IMR-90 (cell line): ENCODE measurements at regions not wholly inside any gene's neighbourhood (a gene's known extent, or its start where the extent isn't known, plus 50 kb on each side); places are given as distances from the start of the nearest gene placed in this dataset.

ENCODE experiments used
- BHLHE40 ChIP-seq: fragments of 150-350 bp; IDR thresholded peaks from 2 replicates; pipeline ENCODE4 v1.6.1; 2016; ENCODE audit warnings: mild to moderate bottlenecking, low read depth, low read length
- CEBPB ChIP-seq: IDR thresholded peaks from 2 replicates; pipeline ENCODE4 v1.6.1; 2012; ENCODE audit warnings: low read depth, low read length, improper control_type of control experiment
- CTCF ChIP-seq: conservative IDR thresholded peaks from 2 replicates; pipeline ENCODE4 v1.5.1; 2012; ENCODE audit warnings: mild to moderate bottlenecking, low read depth, low read length, improper control_type of control experiment
- MAZ ChIP-seq: IDR thresholded peaks from 2 replicates; pipeline ENCODE4 v1.6.1; 2012; ENCODE audit warnings: low read depth, mild to moderate bottlenecking, low read length, improper control_type of control experiment, moderate library complexity, borderline replicate concordance
- POLR2A ChIP-seq: IDR thresholded peaks from 2 replicates; pipeline ENCODE4 v1.6.1; 2012; ENCODE audit warnings: mild to moderate bottlenecking, low read depth, low read length
- RFX5 ChIP-seq: IDR thresholded peaks from 2 replicates; pipeline ENCODE4 v1.8.0; 2012; ENCODE audit warnings: low read depth, mild to moderate bottlenecking, low read length, moderate library complexity
- SMC3 ChIP-seq: fragments of 150-350 bp; IDR thresholded peaks from 2 replicates; pipeline ENCODE4 v1.6.1; 2016; ENCODE audit warnings: low read depth, mild to moderate bottlenecking, antibody characterized with exemption, low read length, moderate library complexity

- TF ChIP-seq CTCF: no peak
- TF ChIP-seq POLR2A: no peak
- no peak for TF ChIP-seq SMC3
- TF ChIP-seq BHLHE40: no peak
- no peak for TF ChIP-seq MAZ
- no peak for TF ChIP-seq RFX5
- no peak for TF ChIP-seq CEBPB
Measured at GRCh38 chr2:57804971-57805370, 241.6 kb upstream of the VRK2 start.
